ENCODE measurements at regions not wholly inside any gene's neighbourhood (a gene's known extent, or its start where the extent isn't known, plus 50 kb on each side); places are given as distances from the start of the nearest gene placed in this dataset.

DNA sequence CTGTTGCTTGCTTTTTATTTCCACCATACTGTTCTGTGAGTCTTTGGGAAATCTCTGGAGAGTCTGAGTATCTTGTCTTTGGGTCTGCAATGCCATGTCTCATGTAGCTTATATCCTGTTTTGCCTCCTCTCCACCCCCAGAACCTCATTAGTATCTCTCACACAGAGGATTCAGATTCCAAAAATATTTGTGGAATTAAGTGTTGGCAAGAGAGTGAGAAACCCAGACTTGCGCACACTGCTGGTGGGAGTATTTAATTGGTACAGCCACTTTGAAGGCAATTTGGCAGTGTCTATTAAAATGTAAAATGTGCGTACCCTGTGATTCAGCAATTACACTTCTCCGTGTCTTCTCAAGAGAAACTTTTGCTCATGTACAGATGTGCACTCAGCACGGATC, 68.6 kb downstream of the ZNF621 start:
- DNase-seq (ENCODE audit: low spot score), result no peak
- intact Hi-C loops (cut with DNase I), result no loop called here

DNA sequence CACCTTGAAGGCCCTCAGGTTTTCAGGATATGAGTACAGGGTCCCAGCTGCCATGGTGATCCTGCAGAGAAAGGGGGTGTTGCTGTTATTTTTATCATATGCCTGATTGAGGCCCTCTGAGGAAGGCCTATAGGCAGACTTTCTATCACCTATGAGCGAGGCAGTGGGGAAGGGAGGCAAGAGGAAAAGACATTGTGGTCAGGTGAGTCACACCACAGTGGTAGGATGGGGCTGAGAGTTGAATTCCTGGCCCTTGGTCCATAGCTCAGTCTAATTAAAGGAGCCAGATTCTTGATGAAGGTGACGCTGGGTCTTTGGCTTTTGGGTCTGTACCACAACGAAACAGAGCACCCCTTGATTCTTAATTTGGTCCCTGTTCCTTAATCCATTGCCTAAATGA, 72.7 kb downstream of the ZNF621 start:
- intact Hi-C loops (cut with DNase I), result no loop called here
- no peak for DNase-seq (ENCODE audit: low spot score)

DNA sequence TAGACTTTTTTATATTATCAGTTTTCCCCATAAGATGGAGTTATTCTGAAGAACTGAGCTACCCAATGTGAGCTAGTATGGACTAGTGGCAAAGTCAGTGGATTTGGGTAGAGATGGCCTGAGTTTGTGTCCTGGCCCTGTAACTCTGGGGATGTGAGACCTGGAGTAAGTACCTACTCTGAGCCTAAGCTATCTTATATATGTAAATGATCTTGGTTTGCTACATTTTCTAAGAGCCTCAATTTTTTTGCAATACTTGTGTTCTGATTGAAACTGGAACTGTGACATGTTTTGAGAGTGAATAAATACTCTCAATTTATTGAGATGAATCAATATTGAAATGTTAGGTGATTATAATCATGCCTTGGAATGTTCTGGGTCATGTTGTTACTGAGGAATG, 73.6 kb downstream of the ZNF621 start:
- no peak for DNase-seq (ENCODE audit: low spot score)
- intact Hi-C loops (cut with DNase I), result no loop called here

DNA sequence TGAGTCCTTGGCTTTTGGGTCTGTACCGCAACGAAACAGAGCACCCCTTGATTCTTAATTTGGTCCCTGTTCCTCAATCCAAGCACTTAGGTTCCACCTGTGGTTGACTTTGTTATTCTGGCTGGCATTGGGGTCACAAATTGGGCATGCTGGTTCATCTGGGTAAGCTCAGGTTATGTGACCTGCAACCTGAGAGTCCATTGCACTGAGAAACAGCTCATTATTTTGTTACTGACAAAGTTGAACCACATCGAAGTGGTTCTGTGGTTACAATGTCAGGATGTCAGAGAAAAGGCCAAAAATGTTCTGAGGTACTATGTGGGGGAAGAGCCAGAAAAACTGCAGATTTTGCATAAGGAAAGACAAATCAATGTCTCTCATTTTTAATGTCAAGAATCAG, 74.2 kb downstream of the ZNF621 start:
- DNase-seq (ENCODE audit: low spot score), result no peak

DNA sequence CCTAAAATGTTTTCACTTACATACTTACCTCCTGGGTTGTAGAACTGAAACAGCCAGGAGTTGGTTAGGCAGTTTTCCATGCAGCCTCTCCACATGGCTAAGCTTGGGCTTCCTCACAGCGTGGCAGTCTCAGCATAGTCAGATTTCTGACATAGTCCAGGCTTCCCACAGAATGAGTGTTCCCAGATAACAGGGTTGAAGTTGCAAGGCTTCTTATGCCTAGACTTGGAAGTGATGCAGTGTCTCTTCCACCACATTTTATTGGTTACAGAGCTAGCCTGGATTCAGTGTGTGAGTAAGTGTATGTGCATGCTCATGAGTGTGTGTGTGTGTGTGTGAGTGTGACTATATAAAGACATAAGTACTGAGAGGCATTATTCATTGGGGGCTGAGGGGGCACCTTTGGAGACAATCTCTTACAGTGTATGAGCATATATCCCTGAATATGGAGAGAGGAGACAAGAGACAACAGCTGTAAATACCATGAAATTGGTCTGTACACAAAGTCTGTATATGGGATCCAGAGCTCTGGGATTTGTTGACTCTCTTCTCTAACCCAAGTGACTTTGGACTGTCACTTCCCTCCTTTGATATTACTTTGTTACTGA, 78.1 kb downstream of the ZNF621 start:
- intact Hi-C loops (cut with DNase I), result no loop called here
- DNase-seq (ENCODE audit: low spot score), result no peak

More for the DNA sequence above, 74.2 kb downstream of the ZNF621 start:
- intact Hi-C loops (cut with DNase I), result no loop called here

DNA sequence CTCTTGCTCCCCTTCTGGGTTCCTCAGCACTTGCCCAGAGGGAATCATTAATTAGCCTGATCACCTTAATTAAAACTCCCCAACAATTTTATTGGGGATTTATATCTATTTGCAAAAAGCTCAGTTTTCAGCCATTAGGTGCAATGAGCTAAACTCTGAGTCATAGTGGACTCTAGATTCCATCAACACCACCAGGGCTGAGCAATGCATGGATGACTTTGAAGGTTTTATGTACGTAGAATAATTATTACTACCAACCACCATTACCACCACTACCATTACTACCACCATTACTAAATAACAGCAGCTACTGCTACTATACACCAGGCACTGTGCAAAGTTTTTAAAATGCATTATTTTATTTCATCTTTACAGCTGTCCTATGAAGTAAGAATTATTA, 81.2 kb downstream of the ZNF621 start:
- intact Hi-C loops (cut with DNase I), result no loop called here
- no peak for DNase-seq (ENCODE audit: low spot score)

DNA sequence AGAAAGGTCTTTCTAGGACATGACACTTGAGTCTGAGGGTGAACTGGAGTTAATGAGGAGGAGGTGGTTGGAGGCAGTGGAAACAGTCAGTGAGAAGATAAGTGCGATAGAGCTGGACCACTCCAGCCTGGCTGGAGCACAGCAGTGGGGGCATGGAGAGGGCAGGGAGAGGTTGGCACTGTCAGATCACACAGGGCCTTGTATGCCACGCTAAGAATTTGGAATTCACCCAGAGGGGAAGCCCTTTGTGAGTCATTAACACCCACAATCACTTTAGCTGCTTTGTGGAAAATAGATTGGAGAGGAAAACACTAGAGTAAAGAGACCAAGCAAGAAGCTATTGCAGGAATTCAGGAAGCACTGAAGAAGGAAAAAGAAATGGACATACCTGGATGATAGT, 83.3 kb downstream of the ZNF621 start:
- intact Hi-C loops (cut with DNase I), result no loop called here
- DNase-seq (ENCODE audit: low spot score), result no peak

DNA sequence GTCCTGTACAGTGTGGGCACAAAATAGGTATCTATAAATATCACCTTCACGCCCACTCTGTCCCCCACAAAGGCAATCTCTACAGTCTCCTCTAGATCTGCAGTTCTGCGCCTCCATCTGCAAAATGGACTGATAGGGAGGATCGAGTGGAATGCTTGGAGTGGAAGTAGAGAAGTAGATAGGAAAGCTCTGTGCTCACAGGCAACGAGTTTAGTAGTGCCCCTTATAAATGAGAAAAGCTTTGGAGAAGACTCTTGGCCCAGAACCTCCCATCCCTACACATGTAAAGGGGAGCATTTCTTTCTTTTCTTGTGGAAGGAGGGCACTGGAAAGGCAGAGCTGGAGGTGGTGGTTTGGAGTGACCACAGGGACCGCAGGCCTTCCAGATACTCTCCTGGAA, 88.5 kb downstream of the ZNF621 start:
- DNase-seq (ENCODE audit: low spot score), result no peak
- intact Hi-C loops (cut with DNase I), result no loop called here

DNA sequence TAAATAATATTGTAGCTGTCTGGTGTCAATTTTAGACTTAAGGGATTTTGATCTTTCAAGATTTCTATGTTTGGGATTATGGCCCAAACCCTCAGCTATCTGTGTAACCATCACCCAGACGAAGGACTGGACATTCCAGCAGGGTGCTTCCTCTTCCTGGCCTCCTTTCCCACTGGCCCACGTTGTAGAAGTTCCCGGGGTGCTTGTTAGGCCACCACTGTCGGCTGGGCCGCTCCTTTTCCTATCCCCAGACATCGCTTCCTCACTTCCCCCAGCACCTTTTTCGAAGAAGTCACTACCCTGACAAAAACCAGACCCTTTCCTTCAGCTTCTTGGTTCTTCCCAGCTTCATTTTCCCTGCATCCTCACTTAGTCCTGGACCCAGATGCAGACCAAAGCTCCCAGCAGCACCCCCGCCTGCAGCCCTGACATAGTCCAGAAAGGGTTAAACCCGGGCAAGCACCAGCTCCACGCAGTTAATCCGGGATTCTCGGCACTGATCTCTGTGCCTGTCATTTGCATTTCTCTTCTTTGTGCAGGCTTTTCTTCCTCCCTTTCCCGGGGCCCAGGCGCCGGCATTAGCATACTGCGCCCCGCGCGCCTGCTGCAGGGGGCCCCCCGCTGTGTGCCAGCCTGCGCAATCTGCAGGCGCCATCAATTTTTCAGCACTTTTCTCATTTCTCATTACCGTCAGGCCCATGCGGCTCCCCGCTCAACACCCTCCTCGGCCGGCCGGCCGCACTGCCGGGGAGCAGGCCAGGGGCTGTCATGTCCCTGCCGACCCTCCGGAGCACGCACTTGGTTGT, 90.6 kb downstream of the ZNF621 start:
- intact Hi-C loops (cut with DNase I), result no loop called here
- DNase-seq (ENCODE audit: low spot score), result no peak

DNA sequence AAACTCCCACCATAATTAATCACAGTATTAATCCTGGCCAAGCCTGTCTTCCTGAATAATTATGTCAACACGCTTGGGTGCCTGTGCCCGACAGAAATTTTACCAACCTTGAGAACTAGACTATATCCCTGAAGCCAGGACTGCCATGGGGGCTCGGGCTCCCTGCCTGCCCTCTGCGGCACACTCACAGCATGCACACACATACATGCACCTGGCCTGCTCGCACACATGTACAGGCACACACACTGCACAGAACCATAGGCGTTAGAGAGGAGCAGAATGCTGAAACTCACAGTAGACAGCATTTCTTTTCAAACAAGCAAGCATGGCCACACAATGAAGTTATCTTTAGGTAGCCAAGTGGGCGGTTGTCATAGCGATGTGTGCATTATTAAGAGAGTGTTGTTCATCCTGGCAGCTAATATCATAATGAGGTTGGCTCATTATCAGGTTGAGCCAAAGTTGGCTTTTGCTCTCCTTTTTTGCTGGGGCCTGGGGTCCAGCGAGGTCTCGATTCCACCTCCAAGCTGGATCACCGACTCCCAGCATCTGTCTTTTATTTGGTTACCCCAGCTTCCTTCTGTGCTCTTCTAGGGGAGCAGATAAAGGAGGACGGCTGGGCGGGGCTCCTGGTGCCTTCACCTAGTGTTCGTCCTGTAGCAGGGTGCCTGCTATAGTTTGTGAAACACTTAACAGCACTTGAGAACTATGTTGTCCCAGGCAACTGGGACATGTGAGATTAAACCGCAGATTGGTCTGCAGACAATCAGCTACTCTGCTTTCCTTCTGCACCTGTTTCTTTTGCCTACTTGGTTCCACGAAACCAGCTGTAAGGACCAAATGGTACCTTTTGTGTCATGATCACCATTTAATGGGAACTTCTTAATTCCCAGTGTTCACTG, 91.4 kb downstream of the ZNF621 start:
- intact Hi-C loops (cut with DNase I), result no loop called here
- DNase-seq (ENCODE audit: low spot score), result no peak

DNA sequence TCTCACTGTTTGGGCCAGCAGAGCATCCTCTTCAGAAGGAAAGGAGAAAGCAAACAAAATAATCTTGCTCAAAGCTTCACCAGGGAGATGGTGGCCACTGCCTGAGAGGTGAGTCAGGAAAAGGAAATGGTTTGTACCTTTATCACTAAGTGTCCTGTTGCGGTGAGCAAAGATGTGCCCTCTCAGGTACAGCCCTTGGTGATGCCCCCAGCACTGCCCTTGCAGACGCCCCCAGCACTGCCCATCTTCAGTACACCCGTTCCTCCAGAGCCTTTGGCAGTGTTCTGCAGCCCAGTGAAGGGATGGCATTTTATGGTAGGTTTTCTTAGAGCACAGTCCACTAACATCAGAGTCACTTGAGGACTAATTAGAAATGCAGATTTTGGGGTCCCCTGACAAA, 92.3 kb downstream of the ZNF621 start:
- no peak for DNase-seq (ENCODE audit: low spot score)

DNA sequence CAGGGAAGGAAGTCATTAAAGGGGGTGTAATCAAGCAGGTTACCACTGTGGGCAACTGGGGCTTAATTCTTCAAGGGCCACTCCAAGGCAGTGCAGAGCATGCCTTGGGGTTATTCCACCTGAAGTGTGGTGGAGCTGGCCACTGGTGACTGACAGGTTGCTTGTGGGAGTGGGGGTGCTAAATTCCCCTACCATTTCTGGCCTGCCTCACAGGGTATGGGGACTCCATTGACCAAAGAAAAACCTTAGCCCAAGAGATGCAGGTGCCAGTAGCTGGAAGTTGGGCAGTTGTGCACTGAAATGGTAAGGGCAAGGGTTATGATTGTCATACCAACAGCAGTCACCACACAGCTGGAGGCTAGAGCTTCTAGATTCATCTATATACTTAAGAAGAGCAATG, 93.4 kb downstream of the ZNF621 start:
- DNase-seq (ENCODE audit: low spot score), result no peak
- intact Hi-C loops (cut with DNase I), result no loop called here

More for the DNA sequence above, 92.3 kb downstream of the ZNF621 start:
- intact Hi-C loops (cut with DNase I), result no loop called here

DNA sequence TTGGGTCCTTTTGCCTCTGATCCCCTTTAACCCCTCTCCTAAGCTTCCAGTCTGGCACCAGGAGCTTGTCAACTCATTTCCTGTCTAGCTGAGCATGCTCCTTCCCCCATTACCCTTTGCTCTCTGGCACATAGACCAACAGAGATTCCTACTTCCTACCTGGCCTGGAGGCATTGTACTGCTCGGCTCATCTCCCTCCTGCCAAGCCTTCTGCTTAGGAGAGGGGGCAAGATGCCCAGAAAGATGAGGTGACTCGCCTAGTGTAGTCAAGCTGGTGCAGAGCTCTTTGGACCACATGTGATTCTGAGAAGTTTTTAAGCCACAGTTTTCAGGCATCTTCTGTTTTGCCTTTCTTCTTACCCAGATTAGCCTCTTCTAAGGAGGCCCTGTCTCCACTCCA, 95.4 kb downstream of the ZNF621 start:
- no peak for DNase-seq (ENCODE audit: low spot score)
- intact Hi-C loops (cut with DNase I), result no loop called here

DNA sequence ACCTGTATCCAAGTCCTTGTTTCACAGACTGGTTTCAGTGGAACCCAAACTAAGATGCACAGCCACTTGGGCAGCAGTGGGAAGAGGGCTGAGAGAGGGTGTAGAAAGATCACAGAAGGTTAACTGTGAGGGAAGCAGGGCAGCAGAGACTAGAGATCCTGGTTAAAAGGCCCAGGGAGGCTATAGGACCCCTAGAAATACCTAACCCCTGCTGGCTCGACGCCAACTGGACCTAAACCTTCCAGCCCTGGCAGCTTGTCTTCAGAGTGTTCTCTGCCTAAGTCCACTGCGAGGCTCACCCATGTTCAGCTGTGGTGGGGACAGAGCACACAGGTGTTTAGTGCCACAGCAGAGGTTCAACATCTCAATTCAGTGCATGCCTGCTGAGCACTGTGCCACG, 96.5 kb downstream of the ZNF621 start:
- intact Hi-C loops (cut with DNase I), result no loop called here
- DNase-seq (ENCODE audit: low spot score), result no peak

DNA sequence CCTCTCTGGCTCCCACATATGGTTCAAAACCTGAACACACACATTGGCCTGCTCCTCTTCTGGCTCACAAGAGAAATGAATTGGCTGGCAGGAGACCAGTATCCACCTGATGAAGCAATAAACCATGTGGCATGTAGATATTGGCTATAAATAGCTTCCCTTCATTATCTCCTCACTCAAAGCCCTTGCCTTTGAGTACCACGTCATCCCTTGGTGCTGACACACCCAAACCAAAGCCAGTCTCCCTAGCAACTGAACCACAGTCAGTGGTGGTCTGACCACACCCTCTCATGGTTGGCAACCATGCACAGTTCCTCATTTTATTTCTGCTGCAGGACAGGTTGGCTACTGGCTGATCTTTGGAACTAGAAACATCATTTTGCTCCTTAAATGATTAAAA, 98.8 kb downstream of the ZNF621 start:
- intact Hi-C loops (cut with DNase I), result no loop called here
- DNase-seq (ENCODE audit: low spot score), result no peak

DNA sequence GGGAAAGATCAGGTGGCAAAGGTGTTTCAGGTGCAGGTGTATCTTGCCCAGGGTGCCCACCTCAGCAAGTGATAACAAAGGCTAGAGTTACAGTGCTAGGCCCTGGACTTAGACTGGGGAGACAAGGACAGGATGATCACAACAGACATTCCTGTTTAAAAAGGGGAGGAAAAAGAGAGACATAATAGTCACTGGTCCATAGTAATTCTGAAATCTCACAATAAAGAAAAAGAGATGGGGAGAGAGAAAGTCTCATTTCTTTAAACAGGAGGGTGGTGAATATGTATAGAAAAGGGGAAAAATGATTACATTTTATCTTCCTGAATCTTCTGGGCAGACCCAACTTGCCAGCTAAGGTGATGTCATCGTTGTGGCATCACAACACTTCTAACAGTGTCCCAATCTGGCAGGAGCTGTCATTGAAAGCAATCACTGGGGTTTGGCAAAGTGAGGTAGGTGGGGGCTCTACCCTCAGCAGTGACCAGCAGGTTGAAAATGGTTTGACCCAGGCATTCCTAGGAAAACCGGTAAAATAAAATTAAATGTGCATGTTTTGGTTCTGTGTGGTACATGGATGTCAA, 99.5 kb downstream of the ZNF621 start:
- no peak for DNase-seq (ENCODE audit: low spot score)
- intact Hi-C loops (cut with DNase I), result no loop called here

DNA sequence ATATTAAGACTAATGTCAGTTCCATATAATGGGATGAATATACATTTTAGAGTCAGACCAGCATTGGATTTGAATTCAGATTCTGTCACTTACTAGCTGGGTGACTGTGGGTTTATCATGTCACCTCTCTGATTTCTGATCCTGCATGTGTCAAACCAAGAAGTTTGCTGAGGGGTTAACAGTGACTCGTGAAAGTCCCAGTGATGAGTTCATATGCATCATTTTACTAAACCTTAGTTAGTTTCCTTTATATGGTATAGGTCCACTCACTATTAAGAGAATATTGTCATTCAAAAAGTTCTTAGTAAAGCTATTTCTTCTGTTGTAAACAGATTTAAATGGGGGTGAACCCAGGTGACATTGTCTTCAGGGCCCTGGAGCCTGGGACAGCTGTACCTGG, 102.3 kb downstream of the ZNF621 start:
- intact Hi-C loops (cut with DNase I), result no loop called here
- no peak for DNase-seq (ENCODE audit: low spot score)

DNA sequence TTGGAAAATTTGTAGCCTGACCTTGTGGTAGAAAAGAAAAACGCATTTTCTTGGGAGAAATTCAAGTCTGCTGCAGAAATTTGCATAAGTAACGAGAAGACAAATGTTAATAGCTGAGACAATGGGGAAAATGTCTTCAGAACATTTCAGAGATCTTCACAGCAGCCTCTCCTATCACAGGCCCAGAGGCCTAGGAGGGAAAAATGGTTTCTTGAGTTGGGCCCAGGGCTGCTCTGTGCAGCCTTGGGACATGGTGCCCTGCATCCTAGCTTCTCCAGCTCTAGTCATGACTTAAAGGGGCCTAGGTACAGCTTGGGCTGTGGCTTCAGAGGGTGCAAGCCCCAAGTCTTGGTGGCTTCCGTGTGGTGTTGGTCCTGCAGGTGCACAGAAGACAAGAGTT, 104.2 kb downstream of the ZNF621 start:
- no peak for DNase-seq (ENCODE audit: low spot score)
- intact Hi-C loops (cut with DNase I), result no loop called here

DNA sequence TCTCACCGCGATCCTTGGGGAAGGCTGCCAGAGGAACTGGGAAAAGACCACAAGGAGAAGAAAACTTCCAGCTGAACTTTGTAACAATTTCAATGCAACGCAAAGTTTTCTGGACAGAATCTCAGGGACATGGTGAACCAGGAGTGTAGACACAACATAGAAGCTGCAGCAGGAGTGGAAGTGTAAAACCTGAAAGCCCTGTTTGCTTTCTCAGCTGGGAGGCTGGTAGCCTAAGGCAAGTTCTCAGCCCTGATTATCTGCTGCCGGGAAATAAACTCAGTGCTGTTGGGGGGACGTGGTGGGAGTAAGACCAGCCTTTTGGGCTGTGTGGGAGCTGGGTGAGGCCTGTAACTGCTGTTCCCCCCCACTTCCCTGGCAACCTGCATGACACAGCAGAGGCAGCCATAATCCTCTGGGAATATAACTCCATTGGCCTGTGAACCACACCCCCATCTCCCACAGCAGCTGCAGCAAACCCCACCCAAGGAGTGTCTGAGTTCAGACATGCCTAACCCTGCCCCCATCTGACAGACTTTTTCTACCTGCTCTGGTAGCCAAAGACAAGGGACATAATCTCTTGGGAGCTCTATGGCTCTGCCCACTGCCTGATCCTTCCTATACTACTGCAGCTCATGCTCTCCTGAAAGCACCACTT, 106.7 kb downstream of the ZNF621 start:
- intact Hi-C loops (cut with DNase I), result no loop called here
- no peak for DNase-seq (ENCODE audit: low spot score)

DNA sequence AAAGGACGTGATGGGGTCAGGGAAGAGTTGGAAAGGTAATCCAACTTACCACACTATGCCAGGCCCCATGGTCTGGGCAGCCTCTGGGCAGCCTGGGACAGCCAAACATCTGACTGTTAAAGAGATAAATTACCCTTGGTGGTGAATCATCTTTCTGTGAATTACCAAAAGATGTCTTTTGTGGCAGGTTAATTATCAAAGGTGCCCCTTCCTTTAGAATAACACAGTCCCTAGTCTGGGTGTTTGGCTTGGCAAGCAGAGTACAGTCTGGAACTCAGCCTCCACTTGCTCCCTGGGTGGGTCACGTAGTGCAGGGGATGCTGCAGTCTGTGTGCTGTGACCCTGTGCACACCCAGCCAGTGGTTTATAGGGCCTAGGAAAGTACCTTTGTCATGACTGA, 113.1 kb downstream of the ZNF621 start:
- intact Hi-C loops (cut with DNase I), result no loop called here
- no peak for DNase-seq (ENCODE audit: low spot score)
